CD4-positive, alpha-beta T cell treated with Interleukin-17A for 4 hours (primary cell): ENCODE measurements at regions not wholly inside any gene's neighbourhood (a gene's known extent, or its start where the extent isn't known, plus 50 kb on each side); places are given as distances from the start of the nearest gene placed in this dataset.
"Not testable (repeated sequence)": the region's sequence is repeated elsewhere in the genome, so short reads cannot be mapped to it uniquely, and the experiment has no call there.

Experiments used
- DNase-seq: peaks from one replicate; pipeline ENCODE4 v3.0.0-alpha.2; 2020; ENCODE audit warnings: mixed read lengths

- DNase-seq = no peak
These were observed 164.8 kb upstream of the CDK1 start for GRCh38 chr10:60613434-60613833.

GRCh38 chr10:60611291-60611747, 167.0 kb upstream of the CDK1 start:
- DNase-seq = no peak

GRCh38 chr10:60607372-60607771, 170.9 kb upstream of the CDK1 start:
- no peak for DNase-seq

- DNase-seq = no peak
These were observed 171.8 kb upstream of the CDK1 start for GRCh38 chr10:60606343-60607080.

- no peak for DNase-seq
These were observed 172.8 kb upstream of the CDK1 start for GRCh38 chr10:60605476-60605875.

GRCh38 chr10:60604342-60604741, 173.9 kb upstream of the CDK1 start:
- DNase-seq = no peak

- DNase-seq = no peak
These were observed 180.8 kb upstream of the CDK1 start for GRCh38 chr10:60597513-60597912.

GRCh38 chr10:60595852-60596251, 182.4 kb upstream of the CDK1 start:
- DNase-seq = no peak

GRCh38 chr10:60594476-60595051, 183.7 kb upstream of the CDK1 start:
- no peak for DNase-seq

- no peak for DNase-seq
These were observed 187.2 kb upstream of the CDK1 start for GRCh38 chr10:60591119-60591518.

- DNase-seq = no peak
These were observed 188.9 kb upstream of the CDK1 start for GRCh38 chr10:60589376-60589775.

- DNase-seq = not testable (repeated sequence)
These were observed 192.1 kb upstream of the ANK3 start for GRCh38 chr10:60581782-60582181.

GRCh38 chr10:60578217-60578616, 188.5 kb upstream of the ANK3 start:
- no peak for DNase-seq

GRCh38 chr10:60576130-60577069, 186.7 kb upstream of the ANK3 start:
- DNase-seq = no peak

GRCh38 chr10:60575105-60575504, 185.4 kb upstream of the ANK3 start:
- DNase-seq = no peak

GRCh38 chr10:60574388-60574787, 184.7 kb upstream of the ANK3 start:
- no peak for DNase-seq

GRCh38 chr10:60573336-60573735, 183.7 kb upstream of the ANK3 start:
- DNase-seq = peak; percentile 6

- peak; percentile 9 for DNase-seq
These were observed 183.0 kb upstream of the ANK3 start for GRCh38 chr10:60572511-60573194.

- no peak for DNase-seq
These were observed 181.2 kb upstream of the ANK3 start for GRCh38 chr10:60570896-60571295.

GRCh38 chr10:60570272-60570865, 180.7 kb upstream of the ANK3 start:
- DNase-seq = no peak

- DNase-seq = no peak
These were observed 180.0 kb upstream of the ANK3 start for GRCh38 chr10:60569681-60570080.

- DNase-seq = no peak
These were observed 176.4 kb upstream of the ANK3 start for GRCh38 chr10:60566096-60566495.

- DNase-seq = no peak
These were observed 175.8 kb upstream of the ANK3 start for GRCh38 chr10:60565492-60565891.
